ENCODE measurements at regions not wholly inside any gene's neighbourhood (a gene's known extent, or its start where the extent isn't known, plus 50 kb on each side); places are given as distances from the start of the nearest gene placed in this dataset.
"Not testable (repeated sequence)": the region's sequence is repeated elsewhere in the genome, so short reads cannot be mapped to it uniquely, and the experiment has no call there.

DNA sequence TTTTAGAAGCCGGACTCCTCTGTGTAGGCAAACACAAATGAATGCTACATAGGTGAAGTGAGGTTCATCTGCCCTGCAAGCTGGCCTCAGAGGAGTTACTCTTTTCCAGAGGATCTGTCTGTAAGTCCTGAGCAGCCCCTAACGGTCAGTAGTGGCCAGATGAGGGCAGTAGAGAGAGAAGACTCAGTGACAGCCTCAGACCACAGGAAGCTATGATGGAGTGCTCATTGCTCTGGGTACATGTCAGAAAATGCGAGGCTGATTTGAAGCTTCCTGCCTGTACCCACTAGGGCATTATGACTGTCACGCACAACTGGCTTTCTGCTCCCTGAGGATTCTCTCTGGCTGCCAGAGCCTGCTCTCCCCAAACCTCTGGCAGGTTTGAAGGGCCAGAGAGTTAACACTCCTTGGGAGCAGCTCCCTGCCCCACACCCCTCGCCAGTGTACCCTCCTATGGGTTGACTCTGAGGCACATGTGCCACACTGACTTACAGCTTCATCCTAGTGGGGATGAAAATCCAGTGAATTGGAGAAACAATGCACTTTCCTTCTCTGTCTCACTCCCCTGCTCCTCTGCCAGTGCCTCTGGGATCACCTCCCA lies 141.5 kb downstream of the GABRG2 start:
- DNase-seq, result no peak

GRCh38 chr5:162214551-162214950 lies 147.0 kb downstream of the GABRG2 start:
- no peak for DNase-seq

DNA sequence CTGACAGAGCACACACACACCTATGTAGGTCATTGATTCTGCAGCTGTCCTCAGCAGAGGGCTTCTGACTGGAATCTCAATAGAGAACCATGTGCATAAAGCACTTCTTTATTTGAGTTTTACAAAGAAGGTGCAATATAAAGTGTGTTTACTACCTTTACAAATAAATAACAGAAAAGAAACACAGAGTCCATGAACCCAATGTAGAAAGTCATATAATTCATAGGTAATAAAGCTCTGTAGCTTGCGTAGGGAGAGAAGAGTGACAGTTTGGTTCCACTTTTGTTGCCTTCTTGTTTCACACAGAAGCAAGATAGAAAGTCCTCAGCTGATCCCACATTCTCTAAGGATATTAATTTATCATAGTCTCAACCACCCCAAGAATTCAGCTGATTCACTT lies 149.5 kb downstream of the GABRG2 start:
- no peak for DNase-seq

- DNase-seq, result no peak
These were observed 154.3 kb downstream of the GABRG2 start for GRCh38 chr5:162221910-162222309.

DNA sequence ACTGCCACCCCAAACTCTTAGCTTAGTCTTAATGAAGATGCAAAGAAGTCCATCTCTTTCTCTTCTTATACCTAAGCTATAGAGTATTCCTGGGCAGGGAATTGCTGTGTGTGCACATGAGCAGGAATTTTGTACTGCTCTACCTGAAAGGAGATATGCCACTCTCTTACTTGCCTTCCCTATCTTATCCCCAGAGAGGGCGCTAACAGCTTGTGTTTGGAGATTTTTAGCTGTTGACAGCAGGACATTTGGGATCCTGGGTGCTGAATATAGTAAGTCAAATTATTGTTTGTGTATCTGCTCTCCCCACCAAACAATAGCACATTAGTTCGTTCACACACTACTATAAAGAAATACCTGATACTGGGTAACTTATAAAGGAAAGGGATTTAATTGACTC lies 159.5 kb downstream of the GABRG2 start:
- no peak for DNase-seq

DNA sequence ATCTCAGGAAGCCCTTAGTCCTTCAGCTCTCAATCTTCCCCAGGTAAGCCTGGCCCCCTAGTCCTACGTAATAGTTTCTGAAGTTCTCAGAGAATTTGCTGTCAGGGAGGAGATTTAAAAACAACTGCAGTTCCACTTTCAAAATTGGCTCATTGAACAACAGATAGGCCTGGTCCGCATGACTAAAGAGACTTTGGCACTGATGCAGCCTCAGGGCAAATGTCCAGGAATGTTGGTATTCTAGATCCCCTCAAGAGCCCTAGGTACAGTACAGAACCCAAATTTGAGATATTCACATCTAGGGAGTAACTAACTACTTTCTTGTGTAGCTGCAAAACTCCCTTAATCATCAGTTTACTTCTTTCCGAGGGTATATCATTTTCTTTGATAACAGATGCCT lies 162.8 kb downstream of the GABRG2 start:
- no peak for DNase-seq

GRCh38 chr5:162231522-162231921 lies 163.9 kb downstream of the GABRG2 start:
- DNase-seq, result no peak

DNA sequence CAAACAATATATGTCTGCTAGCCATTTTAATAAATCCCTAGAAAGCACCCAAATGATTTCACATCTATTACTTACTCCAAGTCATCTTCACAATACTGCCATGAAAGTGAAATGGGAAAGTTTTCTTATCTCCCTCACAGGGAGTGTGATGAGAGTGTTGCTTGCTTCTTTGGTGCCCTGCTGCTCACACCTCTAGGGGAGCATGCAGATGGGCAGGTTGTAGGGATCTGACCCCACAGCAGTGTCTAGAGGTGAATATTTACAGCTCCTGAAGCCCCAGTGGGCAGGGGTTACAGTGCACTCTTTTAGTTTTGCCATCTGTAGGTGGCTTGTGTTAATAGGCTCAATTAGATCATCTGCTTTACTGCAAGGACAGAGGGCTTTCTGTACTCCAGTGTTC lies 173.2 kb downstream of the GABRG2 start:
- DNase-seq, result no peak

GRCh38 chr5:162242416-162242815 lies 174.8 kb downstream of the GABRG2 start:
- DNase-seq, result no peak

GRCh38 chr5:162243651-162244050 lies 176.1 kb downstream of the GABRG2 start:
- no peak for DNase-seq

DNA sequence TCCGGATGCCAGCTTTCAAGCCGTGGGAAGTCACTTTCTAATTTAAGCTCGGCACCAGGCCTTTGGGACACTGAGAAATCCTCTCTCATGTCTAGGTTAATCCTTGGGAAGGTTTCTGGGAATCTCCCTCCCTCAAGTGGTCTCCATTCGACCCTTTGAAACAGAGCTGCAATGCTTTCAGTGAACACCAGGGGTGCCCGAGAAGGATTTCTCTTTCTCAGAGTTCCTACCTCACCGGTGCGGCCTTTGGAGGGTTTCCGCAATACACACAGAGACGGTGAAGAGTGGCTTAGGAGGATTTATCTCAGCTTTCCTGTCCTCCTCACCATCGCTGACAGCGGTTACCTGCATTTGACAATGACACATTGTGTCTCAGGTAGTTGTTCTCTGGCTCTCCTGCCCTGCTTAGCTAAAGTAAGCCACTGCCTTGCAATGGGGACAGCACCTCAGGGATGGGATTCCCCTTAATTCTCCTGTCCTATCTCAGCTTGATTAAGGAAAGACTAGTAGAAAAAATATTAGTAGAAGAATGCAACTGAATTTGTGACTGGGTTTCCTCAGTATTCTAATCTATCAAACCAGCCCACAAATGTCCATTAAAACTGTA lies 180.6 kb downstream of the GABRG2 start:
- no peak for DNase-seq

DNA sequence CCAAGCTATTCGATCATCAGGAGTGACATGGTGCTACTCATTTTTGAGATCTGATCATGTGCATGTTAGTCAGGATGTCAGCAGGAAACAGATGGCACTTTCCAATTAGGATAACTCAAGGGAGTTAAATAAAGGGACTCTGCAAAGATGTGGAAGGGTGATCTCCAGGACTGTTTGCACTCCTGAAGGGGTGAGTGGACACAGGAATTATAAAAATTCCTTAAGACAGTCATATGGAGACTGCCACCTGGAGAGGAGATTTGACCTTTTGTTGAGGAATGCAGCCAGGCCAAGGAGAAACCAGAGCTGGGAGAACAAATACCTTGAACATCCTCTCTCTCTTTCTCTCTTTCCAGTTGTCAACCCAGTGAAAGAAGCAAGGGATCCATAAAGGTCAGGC lies 189.1 kb downstream of the GABRG2 start:
- DNase-seq, result no peak

- no peak for DNase-seq
These were observed 201.3 kb downstream of the GABRG2 start for GRCh38 chr5:162268694-162269481.

DNA sequence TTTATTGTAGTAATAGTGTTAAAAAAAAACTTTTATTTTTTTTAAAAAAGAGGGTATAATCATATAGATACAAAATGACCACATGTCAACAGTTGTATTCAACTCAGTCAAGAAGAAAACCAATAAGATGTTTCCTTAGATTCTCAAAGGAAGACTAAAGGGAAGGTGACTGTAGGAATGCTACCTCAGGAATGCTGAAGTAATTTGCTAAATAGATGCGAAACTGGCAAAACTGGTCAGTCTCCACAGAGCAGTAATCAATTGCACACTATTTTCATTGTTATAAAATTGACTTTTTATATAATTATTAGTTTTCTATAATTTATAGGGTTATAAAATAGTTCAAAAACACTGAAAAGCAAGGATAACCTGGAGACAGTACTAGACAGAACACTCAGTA lies 204.8 kb downstream of the GABRG2 start:
- DNase-seq, result no peak

DNA sequence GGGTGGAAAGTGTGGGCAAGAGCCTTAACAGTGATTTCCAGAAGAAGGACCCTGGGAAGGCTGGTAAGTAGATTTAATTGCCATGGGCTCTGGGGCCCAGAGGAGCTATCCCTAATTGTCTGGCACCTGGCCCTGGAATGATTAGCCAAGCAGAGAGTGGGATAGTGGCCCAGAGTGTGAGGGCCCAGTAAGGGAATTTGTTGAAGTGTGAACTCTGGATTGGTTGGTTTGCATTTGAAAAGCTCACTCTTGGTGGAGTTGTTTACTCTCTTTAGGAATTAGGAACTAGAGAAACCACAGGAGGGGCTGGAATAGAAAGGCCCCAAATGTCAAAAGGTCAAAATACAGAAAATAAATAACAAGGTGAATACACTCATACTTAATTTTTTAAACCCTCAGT lies 207.1 kb downstream of the GABRG2 start:
- DNase-seq, result no peak

DNA sequence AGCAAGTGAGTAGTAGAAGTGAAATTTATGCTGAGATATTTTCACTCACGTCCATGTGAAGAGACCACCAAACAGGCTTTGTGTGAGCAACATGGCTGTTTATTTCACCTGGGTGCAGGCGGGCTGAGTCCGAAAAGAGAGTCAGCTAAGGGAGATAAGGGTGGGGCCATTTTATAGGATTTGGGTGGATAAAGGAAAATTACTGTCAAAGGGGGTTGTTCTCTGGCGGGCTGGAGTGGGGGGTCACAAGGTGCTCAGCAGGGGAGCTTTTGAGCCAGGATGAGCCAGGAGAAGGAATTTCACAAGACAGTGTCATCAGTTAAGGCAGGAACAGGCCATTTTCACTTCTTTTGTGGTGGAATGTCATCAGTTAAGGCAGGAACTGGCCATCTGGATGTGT lies 207.8 kb downstream of the GABRG2 start:
- DNase-seq, result not testable (repeated sequence)

DNA sequence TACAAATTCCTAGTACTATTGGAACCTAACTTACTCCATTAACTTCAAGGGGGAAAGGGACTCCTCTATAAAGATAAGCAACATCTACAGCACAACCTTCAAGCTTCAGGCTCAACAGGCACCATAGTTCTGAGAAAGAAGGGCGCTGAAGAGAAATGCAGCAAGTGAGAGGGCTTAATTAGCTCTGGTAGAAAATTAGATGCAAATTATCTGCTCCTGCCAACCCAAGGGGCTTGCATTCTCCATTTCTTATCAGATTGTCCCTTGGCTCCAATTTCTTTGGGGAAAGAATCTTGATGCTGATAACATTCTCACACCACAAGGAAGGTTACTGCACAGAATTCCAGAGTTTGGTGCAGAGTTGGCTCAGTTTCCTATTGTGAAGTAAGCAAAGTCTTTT lies 214.6 kb downstream of the GABRG2 start:
- DNase-seq, result no peak

GRCh38 chr5:162283609-162284008 lies 216.0 kb downstream of the GABRG2 start:
- no peak for DNase-seq

DNA sequence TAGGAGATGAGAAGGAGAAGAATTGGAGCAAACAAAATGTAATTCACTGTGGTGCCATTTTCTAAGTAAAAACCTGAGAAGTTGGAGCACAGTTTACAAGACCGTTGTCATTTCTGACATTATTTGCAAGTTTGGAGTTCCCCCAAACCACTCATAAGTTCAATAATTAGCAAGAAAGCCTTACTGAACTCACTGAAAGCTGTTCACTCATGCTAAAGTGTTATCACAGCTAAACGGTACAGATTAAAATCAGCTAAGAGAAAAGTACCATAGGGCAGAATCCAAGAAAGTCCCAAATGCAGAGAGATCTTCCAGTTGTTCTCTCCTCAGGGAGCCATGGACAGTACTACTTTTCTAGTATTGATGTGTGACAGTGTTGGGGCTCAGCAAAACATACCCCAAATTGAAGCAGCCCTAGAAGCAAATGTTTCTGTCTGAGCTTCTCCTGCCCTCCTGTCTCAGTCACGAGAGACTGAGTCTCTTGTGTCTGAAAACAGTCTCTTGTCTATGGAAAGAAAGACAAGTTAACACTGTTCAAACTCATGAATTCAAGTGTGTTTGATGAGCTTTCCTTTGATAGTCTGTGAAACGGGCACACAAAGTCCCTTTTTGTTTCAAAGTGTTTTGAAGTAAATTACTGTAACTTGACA lies 221.2 kb downstream of the GABRG2 start:
- DNase-seq, result no peak

GRCh38 chr5:162289489-162289888 lies 221.9 kb downstream of the GABRG2 start:
- DNase-seq, result no peak

DNA sequence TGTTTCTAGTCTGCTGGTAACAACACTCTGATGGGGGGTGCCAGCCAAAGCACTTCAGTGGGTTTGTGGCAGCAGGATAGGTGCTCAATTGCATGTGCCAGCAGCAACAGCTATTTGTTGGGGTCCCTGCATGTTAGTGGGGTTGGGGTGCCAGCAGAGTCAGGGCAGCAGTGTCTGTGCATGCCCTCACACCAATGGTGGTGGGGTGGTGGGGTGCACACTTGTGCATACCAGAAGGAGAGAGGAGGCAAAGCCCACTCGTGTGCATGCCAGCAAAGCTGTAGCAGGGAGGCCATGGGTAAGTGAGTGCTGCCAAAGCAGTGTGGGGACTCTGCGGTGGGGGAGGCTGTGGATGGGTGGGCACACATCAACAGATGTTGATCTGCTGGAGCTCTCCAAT lies 232.2 kb downstream of the GABRG2 start:
- DNase-seq, result no peak

DNA sequence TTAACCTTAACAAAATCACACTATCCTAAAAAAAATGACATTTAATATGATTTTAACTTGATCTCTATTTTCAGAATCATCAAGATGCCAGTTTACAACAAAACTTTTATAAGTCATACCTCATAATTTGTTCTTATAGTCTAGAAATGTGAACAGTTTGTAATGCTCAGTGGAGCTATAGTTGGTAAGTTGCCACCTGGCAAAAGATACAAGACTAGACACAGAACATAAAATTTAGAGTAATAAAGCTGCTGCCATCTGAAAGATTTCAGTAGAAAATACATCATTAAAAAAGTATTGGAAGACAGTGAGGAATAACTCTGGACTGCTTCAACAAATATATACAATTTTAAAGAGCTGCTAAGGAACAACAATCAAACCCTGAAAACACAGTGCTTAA lies 233.8 kb downstream of the GABRG2 start:
- no peak for DNase-seq

GRCh38 chr5:162323466-162323865 lies 255.9 kb downstream of the GABRG2 start:
- no peak for DNase-seq

GRCh38 chr5:162324328-162324727 lies 256.8 kb downstream of the GABRG2 start:
- DNase-seq, result no peak

Measured in NCI-H1092 treated with DMSO at 0.1 percent for 48 hours (cell line).